ENCODE measurements at regions not wholly inside any gene's neighbourhood (a gene's known extent, or its start where the extent isn't known, plus 50 kb on each side); places are given as distances from the start of the nearest gene placed in this dataset.

- DNase-seq (ENCODE audit: low read depth in 2 of 2) = no peak
These were observed 341.4 kb downstream of the BRD1 start for GRCh38 chr22:49486225-49486624.

DNA sequence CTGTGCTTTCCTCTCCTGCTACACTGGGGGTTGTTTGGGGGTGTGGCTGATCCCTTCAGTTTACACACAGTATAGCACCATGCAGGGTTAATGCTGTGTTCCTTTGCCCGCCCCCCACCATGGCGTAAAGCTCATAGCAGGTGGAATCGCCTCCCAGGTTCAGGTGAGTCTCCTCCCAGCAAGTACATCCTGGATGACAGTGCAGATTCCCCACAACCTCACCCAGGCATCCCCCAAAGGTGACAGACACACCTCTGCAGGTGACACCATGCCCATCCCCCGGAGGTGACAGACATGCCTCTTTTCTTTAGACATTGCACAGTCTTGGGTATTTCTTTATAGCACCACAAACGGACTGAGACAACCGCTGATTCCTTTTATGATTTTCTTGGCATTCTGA is 343.7 kb downstream of the BRD1 start:
- no peak for DNase-seq (ENCODE audit: low read depth in 2 of 2)

GRCh38 chr22:49483281-49483870 is 344.3 kb downstream of the BRD1 start:
- no peak for DNase-seq (ENCODE audit: low read depth in 2 of 2)

GRCh38 chr22:49482811-49483210 is 344.9 kb downstream of the BRD1 start:
- DNase-seq (ENCODE audit: low read depth in 2 of 2) = no peak

GRCh38 chr22:49481659-49482399 is 345.8 kb downstream of the BRD1 start:
- no peak for DNase-seq (ENCODE audit: low read depth in 2 of 2)

DNA sequence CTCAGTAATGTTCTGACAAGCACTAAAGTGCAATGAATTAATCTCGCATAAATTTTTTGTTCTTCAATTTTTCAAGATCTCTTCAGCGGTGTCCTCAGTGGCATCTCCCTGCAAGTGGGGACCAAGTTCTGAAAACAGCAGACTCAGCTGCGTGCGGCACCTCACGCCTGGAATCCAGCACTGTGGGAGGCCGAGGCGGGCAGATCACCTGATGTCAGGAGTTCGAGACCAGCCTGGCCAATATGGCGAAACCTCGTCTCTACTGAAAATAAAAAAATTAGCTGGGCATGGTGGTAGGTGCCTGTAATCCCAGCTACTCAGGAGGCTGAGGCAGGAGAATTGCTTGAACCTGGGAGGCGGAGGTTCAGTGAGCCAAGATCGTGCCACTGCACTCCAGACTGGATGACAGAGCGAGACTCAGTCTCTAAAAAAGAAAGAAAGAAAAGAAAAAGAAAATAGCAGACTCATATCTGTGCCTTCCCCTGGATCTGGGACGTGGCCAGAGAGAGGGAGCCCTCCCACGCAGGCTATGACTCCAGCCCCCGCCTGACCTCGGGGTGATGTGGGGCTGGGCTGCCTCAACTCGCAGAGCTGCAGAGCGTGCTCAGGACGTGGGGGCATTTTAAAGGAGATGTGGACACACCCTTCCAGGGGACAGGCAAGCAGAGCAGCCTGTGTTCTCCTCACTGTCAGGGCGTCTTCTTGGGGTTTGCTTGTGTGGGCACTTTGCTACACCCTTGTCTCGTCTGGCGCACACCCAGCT is 346.6 kb downstream of the BRD1 start:
- no peak for DNase-seq (ENCODE audit: low read depth in 2 of 2)

GRCh38 chr22:49480331-49480730 is 347.3 kb downstream of the BRD1 start:
- no peak for DNase-seq (ENCODE audit: low read depth in 2 of 2)

- no peak for DNase-seq (ENCODE audit: low read depth in 2 of 2)
These were observed 348.1 kb downstream of the BRD1 start for GRCh38 chr22:49479566-49479965.

DNA sequence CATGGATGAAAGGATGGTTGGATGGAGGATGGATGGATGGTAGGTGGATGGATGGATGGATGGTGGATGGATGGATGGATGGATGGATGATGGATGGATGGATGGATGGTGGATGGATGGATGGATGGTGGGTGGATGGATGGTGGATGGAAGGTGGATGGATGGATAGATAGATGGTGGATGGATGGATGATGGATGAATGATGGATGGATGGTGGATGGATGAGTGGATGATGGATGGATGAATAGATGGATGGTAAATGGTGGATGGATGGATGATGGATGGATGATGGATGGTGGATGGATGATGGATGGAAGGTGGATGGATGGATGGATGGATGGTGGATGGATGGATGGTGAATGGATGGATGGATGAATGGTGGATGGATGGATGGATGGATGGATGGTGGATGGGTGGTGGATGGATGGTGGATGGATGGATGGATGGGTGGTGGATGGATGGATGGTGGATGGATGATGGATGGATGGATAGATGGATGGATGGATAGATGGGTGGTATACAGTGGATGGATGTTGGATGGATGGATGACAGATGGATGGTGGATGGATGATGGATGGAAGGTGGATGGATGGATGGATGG is 350.8 kb downstream of the BRD1 start:
- no peak for DNase-seq (ENCODE audit: low read depth in 2 of 2)

DNA sequence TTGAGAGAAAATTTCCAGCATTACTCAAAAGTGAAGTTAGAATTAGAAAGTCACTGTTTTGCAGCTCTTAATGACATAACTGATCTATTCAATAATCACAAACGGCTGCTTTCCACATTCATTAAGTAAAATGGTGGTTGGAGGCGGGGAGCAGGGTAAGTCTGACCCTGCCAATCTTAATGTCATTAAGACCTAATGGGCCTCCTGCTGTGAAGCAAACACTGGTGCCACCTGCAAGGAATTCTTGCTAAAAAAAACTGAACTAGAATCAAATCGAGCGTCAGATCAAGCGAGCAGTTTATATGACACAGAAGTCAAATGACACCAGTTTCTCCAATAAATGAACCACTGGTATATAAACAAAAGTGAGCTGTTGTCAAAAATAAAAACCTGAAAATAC is 351.5 kb downstream of the BRD1 start:
- DNase-seq (ENCODE audit: low read depth in 2 of 2) = no peak

DNA sequence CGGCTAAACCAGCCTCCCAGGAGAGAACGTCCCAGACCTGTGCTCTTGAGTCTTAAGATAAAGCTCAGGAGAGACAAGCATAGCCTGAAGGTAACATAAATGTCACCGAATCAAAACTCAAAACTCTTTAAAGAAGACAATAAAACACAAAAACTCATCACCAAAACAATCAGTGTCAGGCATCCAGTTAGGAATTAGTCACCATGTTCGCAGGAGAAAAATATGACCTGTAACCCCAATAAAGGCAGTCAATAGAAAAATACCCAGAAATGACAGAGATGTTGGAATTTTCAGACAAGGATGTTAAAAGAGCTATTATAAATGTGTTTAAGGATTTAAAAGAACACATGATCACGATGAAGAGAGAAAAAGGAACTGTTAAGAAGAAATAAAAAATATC is 352.4 kb downstream of the BRD1 start:
- no peak for DNase-seq (ENCODE audit: low read depth in 2 of 2)

DNA sequence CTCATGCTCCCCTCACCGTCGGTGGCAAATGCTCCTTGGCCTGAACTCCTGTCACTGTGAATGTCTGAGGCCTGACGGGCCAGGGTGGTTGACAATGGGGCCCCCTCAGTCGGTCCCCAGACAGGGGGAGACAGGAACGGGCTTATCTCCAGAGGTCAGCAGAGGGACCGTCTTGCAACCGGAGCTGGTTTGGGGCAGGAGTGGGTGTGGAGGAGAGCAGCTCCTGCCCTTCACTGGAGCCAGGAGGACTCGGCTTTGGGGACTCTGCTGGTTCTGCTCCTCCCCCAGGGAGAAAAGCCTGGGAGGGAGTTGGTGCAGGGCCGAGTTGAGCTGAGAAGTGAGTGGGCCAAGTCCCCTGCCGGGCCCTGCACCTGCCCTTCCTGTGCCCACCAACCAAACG is 354.4 kb downstream of the BRD1 start:
- DNase-seq (ENCODE audit: low read depth in 2 of 2) = no peak

DNA sequence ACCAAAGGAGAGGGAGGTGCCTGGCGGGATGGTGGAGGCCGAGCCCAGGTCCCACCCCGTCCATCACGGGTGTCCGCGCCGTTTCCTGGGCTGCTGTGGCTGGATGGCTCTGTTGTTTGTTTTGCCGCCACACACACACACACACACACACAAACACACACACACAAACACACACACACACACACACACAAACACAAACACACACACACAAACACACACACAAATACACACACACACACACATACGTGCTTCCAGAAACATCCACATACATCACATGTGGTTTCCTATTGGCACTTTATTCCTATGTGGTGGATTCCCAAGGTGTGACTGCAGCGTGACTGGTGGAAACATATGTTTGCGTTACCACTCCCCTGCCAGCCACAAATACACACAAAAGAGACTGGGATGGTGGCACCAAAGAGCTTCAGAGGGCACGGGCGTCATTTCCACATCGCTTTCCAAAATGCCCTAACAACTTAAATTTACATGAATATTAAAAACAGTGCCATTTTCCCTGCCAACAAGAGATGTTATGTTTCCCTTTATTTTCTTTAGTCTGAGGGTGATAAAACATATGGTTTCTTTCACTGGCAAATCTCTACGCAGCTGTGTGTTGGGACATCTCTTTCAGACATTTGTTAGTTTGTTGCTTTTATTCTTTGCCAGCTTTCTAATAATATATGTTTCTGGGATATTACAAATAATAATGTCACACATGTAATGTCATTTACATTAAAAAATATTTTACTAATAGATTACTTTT is 356.8 kb downstream of the BRD1 start:
- no peak for DNase-seq (ENCODE audit: low read depth in 2 of 2)

GRCh38 chr22:49469896-49470740 is 357.6 kb downstream of the BRD1 start:
- DNase-seq (ENCODE audit: low read depth in 2 of 2) = no peak

DNA sequence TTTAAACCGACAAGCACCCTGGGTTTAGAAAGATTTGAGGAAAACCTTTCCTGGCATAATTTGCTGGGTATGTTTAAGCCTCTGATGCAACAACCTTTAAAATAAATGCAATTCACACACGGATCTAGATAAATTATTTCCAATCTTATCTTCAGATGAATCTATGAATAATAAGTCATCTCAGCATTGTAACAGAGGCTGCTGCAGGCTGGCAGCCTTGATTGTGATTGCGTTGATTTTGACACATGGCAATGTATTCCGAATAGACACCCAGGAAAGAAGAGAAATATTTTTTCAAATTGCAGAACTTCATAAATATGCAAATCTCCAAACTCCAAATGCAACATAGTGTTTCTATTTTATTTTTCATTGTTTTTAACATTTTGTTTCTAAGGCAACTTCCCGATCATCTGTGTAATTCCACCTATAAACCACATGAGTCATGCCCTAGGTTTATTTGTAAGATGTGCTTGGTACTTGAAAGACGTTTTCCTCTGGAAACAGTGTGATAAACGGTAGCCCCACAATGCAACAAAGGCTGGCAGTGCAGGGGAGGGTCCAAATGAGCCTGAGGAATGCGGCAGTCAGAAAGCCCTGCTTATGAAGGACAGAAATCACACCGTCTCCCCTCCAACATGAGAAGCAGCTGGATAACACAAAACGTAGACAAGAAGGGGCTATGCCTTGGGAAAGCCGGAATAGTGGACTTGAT is 359.0 kb downstream of the BRD1 start:
- no peak for DNase-seq (ENCODE audit: low read depth in 2 of 2)

- DNase-seq (ENCODE audit: low read depth in 2 of 2) = no peak
These were observed 360.6 kb downstream of the BRD1 start for GRCh38 chr22:49466878-49467595.

- DNase-seq (ENCODE audit: low read depth in 2 of 2) = no peak
These were observed 363.6 kb downstream of the BRD1 start for GRCh38 chr22:49464037-49464436.

GRCh38 chr22:49462795-49463194 is 364.9 kb downstream of the BRD1 start:
- no peak for DNase-seq (ENCODE audit: low read depth in 2 of 2)

- no peak for DNase-seq (ENCODE audit: low read depth in 2 of 2)
These were observed 365.4 kb downstream of the BRD1 start for GRCh38 chr22:49462291-49462690.

DNA sequence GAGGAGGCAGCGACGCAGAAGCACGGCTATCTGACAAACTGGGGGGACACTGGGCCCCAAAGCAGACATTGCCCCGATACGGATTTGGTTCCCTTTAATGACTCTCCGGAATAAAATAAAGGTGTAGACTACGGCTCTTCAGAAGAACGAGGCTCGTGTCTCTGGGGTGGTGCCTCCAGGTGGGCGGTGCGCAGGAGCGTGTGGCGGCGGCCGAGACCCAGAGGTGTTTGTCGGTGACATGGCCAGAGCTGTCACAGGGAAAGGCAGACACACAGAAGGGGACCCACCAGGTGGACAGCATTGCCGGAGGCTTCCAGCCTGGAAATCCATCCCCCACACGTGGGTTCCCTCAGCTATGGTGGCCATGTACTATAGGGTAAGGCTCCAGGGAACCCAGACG is 366.0 kb downstream of the BRD1 start:
- no peak for DNase-seq (ENCODE audit: low read depth in 2 of 2)
